ENCODE measurements at regions not wholly inside any gene's neighbourhood (a gene's known extent, or its start where the extent isn't known, plus 50 kb on each side); places are given as distances from the start of the nearest gene placed in this dataset.

- dilution Hi-C loops (cut with MboI; ENCODE audit: extremely low pct_ligation_motif_present, low sequenced_read_pairs) = no loop called here
- TF ChIP-seq JUN (IDR thresholded peaks at IDR 0.05; ENCODE audit: borderline replicate concordance, insufficient read depth, insufficient read length, low read depth) = no peak
- TF ChIP-seq MYC (IDR thresholded peaks at IDR 0.05; ENCODE audit: low read depth, low read length) = no peak
- TF ChIP-seq CTCF (IDR thresholded peaks at IDR 0.05; ENCODE audit: extremely low read depth in 1 of 2, insufficient read depth in 1 of 2, low read depth in 1 of 2, low read length in 2 of 2) = no peak
- no peak for TF ChIP-seq EZH2 (IDR thresholded peaks at IDR 0.05; ENCODE audit: borderline replicate concordance, low read depth, low read length, severe bottlenecking)
- TF ChIP-seq POLR2A (IDR thresholded peaks at IDR 0.05; ENCODE audit: low read depth, low read length) = no peak
- TF ChIP-seq GATA2 (IDR thresholded peaks at IDR 0.05; ENCODE audit: insufficient read depth, insufficient read length, low read depth, low read length) = no peak
- no peak for TF ChIP-seq FOS (IDR thresholded peaks at IDR 0.05; ENCODE audit: borderline replicate concordance, insufficient read depth, low read length)
- TF ChIP-seq POLR2AphosphoS5 (IDR thresholded peaks at IDR 0.05; ENCODE audit: insufficient read depth, low read depth, low read length) = no peak
- TF ChIP-seq MAX (IDR thresholded peaks at IDR 0.05; ENCODE audit: insufficient read depth, insufficient read length) = no peak
Observed at GRCh38 chr4:37095925-37096324, 148.6 kb upstream of the NWD2 start.

More at GRCh38 chr4:37095925-37096324, 148.6 kb upstream of the NWD2 start:
- DNase-seq (ENCODE audit: low read depth, low spot score) = no peak
- Histone ChIP-seq H3K9me3 (replicated peaks; ENCODE audit: control insufficient read depth, insufficient read depth, low read length) (no peaks in the 10 kb centered on the region), H3K9ac (replicated peaks; ENCODE audit: extremely low read depth, insufficient read depth, low read length) (no peak overlapping the region), H3K27me3 (ENCODE audit: control insufficient read depth in 2 of 2, insufficient read depth in 2 of 2, low read length in 2 of 2) (no peaks in the 10 kb centered on the region), H3K79me2 (ENCODE audit: control insufficient read depth, insufficient read depth, low read length) (no peaks in the 10 kb centered on the region), H3K4me3 (replicated peaks in 1 of 3; ENCODE audit: insufficient read depth in 1 of 3, low read depth in 1 of 3, low read length in 3 of 3) (no peak overlapping the region), H3K27ac (ENCODE audit: insufficient read depth, low read depth, low read length) (no peak overlapping the region), H3K4me2 (ENCODE audit: insufficient read depth, low read length) (no peak overlapping the region), H2AFZ (ENCODE audit: low read depth, low read length) (no peak overlapping the region), H3K9me1 (replicated peaks; ENCODE audit: control insufficient read depth, extremely low read depth, insufficient read depth, low read length) (no peaks in the 10 kb centered on the region), H3K4me1 (ENCODE audit: control insufficient read depth, extremely low read depth, insufficient read depth, low read length) (no peaks in the 10 kb centered on the region), H4K20me1 (replicated peaks; ENCODE audit: control insufficient read depth, extremely low read depth, insufficient read depth, low read length) (no peaks in the 10 kb centered on the region), H3K36me3 (ENCODE audit: control insufficient read depth in 2 of 2, extremely low read depth in 1 of 2, insufficient read depth in 2 of 2, low read length in 2 of 2) (no peaks in the 10 kb centered on the region)
- intact Hi-C loops (cut with micrococcal nuclease) = no loop called here
- no peak for FAIRE-seq
- no TSS peak for BruUV-seq (replicated peaks)
- ChIA-PET CTCF (no interaction called here), POLR2A (no interaction called here)
